Calu3 (cell line): ENCODE measurements at regions not wholly inside any gene's neighbourhood (a gene's known extent, or its start where the extent isn't known, plus 50 kb on each side); places are given as distances from the start of the nearest gene placed in this dataset.

Experiments used
- BruUV-seq: library from RNA; stranded (reverse); fragments of 400-500 nt; replicated peaks from 2 replicates; lab custom pipeline; 2021; lab: Mats Ljungman, UMichigan
- CTCF ChIA-PET: fragments of 300-600 bp; sonication (Branson Sonifier 250); formaldehyde crosslinking; loops from one replicate; lab custom pipeline; 2022; ENCODE audit warnings: antibody characterized with exemption; lab: Charles Lee
- DNase-seq: peaks from one replicate; pipeline ENCODE4 v3.0.0; 2022
- H3K27ac Mint-ChIP-seq: one replicate; pipeline ENCODE4 v1.8.0; 2022; ENCODE audit warnings: mixed read lengths; ENCODE audit not compliant: unreplicated experiment
- H3K27me3 Mint-ChIP-seq: one replicate; pipeline ENCODE4 v1.8.0; 2022; ENCODE audit warnings: mixed read lengths; ENCODE audit not compliant: unreplicated experiment
- H3K36me3 Mint-ChIP-seq: one replicate; pipeline ENCODE4 v1.8.0; 2022; ENCODE audit warnings: mild to moderate bottlenecking, moderate library complexity, mixed read lengths; ENCODE audit not compliant: insufficient read depth, unreplicated experiment
- H3K4me1 Mint-ChIP-seq: one replicate; pipeline ENCODE4 v1.8.0; 2022; ENCODE audit warnings: mild to moderate bottlenecking, low read depth, mixed read lengths; ENCODE audit not compliant: unreplicated experiment
- H3K4me3 Mint-ChIP-seq: one replicate; pipeline ENCODE4 v1.8.0; 2022; ENCODE audit warnings: mild to moderate bottlenecking, low read depth, moderate library complexity, mixed read lengths; ENCODE audit not compliant: unreplicated experiment
- H3K9me3 Mint-ChIP-seq: one replicate; pipeline ENCODE4 v1.8.0; 2022; ENCODE audit warnings: low read depth, mixed read lengths; ENCODE audit not compliant: unreplicated experiment
- CTCF ChIP-seq: fragments of 200-600 bp; IDR thresholded peaks from one replicate; pipeline ENCODE4 v1.8.0; 2022; ENCODE audit warnings: antibody characterized with exemption; ENCODE audit not compliant: unreplicated experiment
- intact Hi-C: fragments of 100-400 bp; cut with micrococcal nuclease; formaldehyde crosslinking; loops from one replicate; pipeline ENCODE4 v1.10.0; 2022; ENCODE audit not compliant: unreplicated experiment

GRCh38 chr10:107813451-107814162 lies 649.1 kb upstream of the SORCS1 start:
- no peak overlapping the region for H3K27ac Mint-ChIP-seq
- CTCF ChIA-PET, result no interaction called here
- no peak for TF ChIP-seq CTCF
- H3K9me3 Mint-ChIP-seq, result no peaks in the 10 kb centered on the region
- H3K27me3 Mint-ChIP-seq, result no peaks in the 10 kb centered on the region
- H3K4me3 Mint-ChIP-seq, result no peak overlapping the region
- peaks cover 8% of the 10 kb centered on the region for H3K4me1 Mint-ChIP-seq
- DNase-seq, result no peak
- no TSS peak for BruUV-seq
- intact Hi-C loops, result loop anchor here (2.0 to 10.0 kb wide), 2 partner anchors 405 to 1109 kb away; no protein-coding TSS in a partner anchor
- H3K36me3 Mint-ChIP-seq, result no peaks in the 10 kb centered on the region

- Mint-ChIP-seq H3K4me3 (no peak overlapping the region), H3K27ac (no peak overlapping the region), H3K27me3 (no peaks in the 10 kb centered on the region), H3K9me3 (no peaks in the 10 kb centered on the region), H3K36me3 (no peaks in the 10 kb centered on the region), H3K4me1 (peaks cover 8% of the 10 kb centered on the region)
- CTCF ChIA-PET, result no interaction called here
- no peak for TF ChIP-seq CTCF
- no TSS peak for BruUV-seq
- intact Hi-C loops, result loop anchor here (10.0 kb wide), 1 partner anchor 1105 kb away; no protein-coding TSS in a partner anchor
- DNase-seq, result no peak
These were observed 645.4 kb upstream of the SORCS1 start for GRCh38 chr10:107809889-107810288.

- Mint-ChIP-seq H3K27ac (no peak overlapping the region), H3K4me1 (peaks cover 1% of the 10 kb centered on the region), H3K9me3 (no peaks in the 10 kb centered on the region), H3K36me3 (no peaks in the 10 kb centered on the region), H3K4me3 (no peak overlapping the region), H3K27me3 (no peaks in the 10 kb centered on the region)
- no TSS peak for BruUV-seq
- CTCF ChIA-PET, result no interaction called here
- intact Hi-C loops, result no loop called here
- DNase-seq, result no peak
- TF ChIP-seq CTCF, result no peak
These were observed 643.3 kb upstream of the SORCS1 start for GRCh38 chr10:107807836-107808235.

GRCh38 chr10:107806026-107806425 lies 641.5 kb upstream of the SORCS1 start:
- no peak overlapping the region for H3K27ac Mint-ChIP-seq

More at GRCh38 chr10:107806026-107806425, 641.5 kb upstream of the SORCS1 start:
- Mint-ChIP-seq H3K27me3 (no peaks in the 10 kb centered on the region), H3K9me3 (no peaks in the 10 kb centered on the region), H3K4me1 (no peaks in the 10 kb centered on the region), H3K36me3 (no peaks in the 10 kb centered on the region), H3K4me3 (no peak overlapping the region)
- intact Hi-C loops, result no loop called here
- no TSS peak for BruUV-seq
- no peak for DNase-seq
- CTCF ChIA-PET, result no interaction called here
- no peak for TF ChIP-seq CTCF
